Hematopoietic multipotent progenitor cell treated with erythropoietin and hydrocortisone succinate and interleukin-3 and kit ligand, for 4 days (in vitro differentiated cells): ENCODE measurements at regions not wholly inside any gene's neighbourhood (a gene's known extent, or its start where the extent isn't known, plus 50 kb on each side); places are given as distances from the start of the nearest gene placed in this dataset.

ENCODE experiments used
- DNase-seq: peaks from one replicate; pipeline ENCODE4 v3.0.0-alpha.2; 2015

- no peak for DNase-seq
Observed at GRCh38 chr2:238963161-238963970, 115.5 kb downstream of the TWIST2 start.

- DNase-seq = no peak
Observed at GRCh38 chr2:238963971-238964328, 116.1 kb downstream of the TWIST2 start.

GRCh38 chr2:238964544-238965067, 116.7 kb downstream of the TWIST2 start:
- DNase-seq = no peak

- DNase-seq = no peak
Observed at GRCh38 chr2:238965371-238966071, 117.6 kb downstream of the TWIST2 start.

- no peak for DNase-seq
Observed at GRCh38 chr2:238966072-238966937, 118.4 kb downstream of the TWIST2 start.

- DNase-seq = no peak
Observed at GRCh38 chr2:238967031-238967977, 119.4 kb downstream of the TWIST2 start.

- DNase-seq = no peak
Observed at GRCh38 chr2:238967978-238968360, 120.1 kb downstream of the TWIST2 start.

- DNase-seq = no peak
Observed at GRCh38 chr2:238968616-238969384, 120.9 kb downstream of the TWIST2 start.

GRCh38 chr2:238969857-238970256, 122.0 kb downstream of the TWIST2 start:
- DNase-seq = no peak

GRCh38 chr2:238970553-238971081, 122.7 kb downstream of the TWIST2 start:
- DNase-seq = peak; percentile 67

GRCh38 chr2:238971318-238972145, 123.6 kb downstream of the TWIST2 start:
- no peak for DNase-seq

- DNase-seq = no peak
Observed at GRCh38 chr2:238972146-238972445, 124.2 kb downstream of the TWIST2 start.

- no peak for DNase-seq
Observed at GRCh38 chr2:238973038-238973739, 125.3 kb downstream of the TWIST2 start.

- no peak for DNase-seq
Observed at GRCh38 chr2:238974081-238974480, 126.2 kb downstream of the TWIST2 start.

- no peak for DNase-seq
Observed at GRCh38 chr2:238974501-238975166, 126.7 kb downstream of the TWIST2 start.

- DNase-seq = no peak
Observed at GRCh38 chr2:238975408-238975807, 127.5 kb downstream of the TWIST2 start.

- DNase-seq = no peak
Observed at GRCh38 chr2:238978497-238978896, 130.6 kb downstream of the TWIST2 start.

GRCh38 chr2:238979636-238980035, 131.8 kb downstream of the TWIST2 start:
- no peak for DNase-seq
